Keratinocyte (primary cell): ENCODE measurements at regions not wholly inside any gene's neighbourhood (a gene's known extent, or its start where the extent isn't known, plus 50 kb on each side); places are given as distances from the start of the nearest gene placed in this dataset.

Experiments
- EZH2 ChIP-seq: IDR thresholded peaks from one replicate; pipeline ENCODE4 v1.6.1; 2012; ENCODE audit warnings: inconsistent platforms, mild to moderate bottlenecking, low read length, moderate library complexity
- TF ChIP-seq, protein P1 (sequence below), 3 experiments: IDR thresholded peaks in 1 of 3; conservative IDR thresholded peaks in 1 of 3; optimal IDR thresholded peaks in 1 of 3; 2 replicates in 2 of 3; 3 replicates in 1 of 3; pipeline versions ENCODE3 to v1.5.1; 2011; ENCODE audit warnings: low read length in 3 of 3, mild to moderate bottlenecking in 3 of 3, moderate library complexity in 2 of 3, control low read depth in 1 of 3, inconsistent platforms in 1 of 3; ENCODE audit not compliant: insufficient read depth in 2 of 3; ENCODE audit errors: extremely low read depth in 1 of 3

DNA sequence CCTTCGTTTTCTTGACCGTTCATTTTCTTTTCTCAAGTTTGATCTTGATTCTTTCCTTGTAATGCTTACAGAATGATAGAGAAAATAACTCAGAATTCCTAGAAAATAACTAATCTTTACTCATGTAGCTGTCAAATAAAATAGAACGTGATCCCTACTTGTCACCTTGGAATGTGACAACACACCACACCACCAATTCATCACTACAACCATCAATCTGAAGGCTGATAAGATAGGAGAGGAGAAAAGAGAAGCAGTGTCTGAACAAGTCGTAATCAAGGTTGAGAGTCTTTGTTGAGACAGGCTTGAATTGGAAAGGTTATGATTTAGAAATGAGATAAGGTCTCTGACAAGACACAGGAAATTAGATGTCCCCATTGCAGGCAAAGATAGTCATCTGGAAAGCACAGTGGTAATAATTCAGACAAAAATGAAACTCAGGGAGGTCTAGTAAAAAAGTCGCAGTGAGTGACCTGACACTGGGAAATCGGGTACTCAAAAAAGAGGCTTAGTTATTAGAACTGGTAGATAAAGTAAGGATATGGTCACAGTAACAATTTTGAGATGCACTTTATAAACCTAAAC lies 456.2 kb downstream of the FAT4 start:
- TF ChIP-seq EZH2: no peak
- TF ChIP-seq, protein P1, sequence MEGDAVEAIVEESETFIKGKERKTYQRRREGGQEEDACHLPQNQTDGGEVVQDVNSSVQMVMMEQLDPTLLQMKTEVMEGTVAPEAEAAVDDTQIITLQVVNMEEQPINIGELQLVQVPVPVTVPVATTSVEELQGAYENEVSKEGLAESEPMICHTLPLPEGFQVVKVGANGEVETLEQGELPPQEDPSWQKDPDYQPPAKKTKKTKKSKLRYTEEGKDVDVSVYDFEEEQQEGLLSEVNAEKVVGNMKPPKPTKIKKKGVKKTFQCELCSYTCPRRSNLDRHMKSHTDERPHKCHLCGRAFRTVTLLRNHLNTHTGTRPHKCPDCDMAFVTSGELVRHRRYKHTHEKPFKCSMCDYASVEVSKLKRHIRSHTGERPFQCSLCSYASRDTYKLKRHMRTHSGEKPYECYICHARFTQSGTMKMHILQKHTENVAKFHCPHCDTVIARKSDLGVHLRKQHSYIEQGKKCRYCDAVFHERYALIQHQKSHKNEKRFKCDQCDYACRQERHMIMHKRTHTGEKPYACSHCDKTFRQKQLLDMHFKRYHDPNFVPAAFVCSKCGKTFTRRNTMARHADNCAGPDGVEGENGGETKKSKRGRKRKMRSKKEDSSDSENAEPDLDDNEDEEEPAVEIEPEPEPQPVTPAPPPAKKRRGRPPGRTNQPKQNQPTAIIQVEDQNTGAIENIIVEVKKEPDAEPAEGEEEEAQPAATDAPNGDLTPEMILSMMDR (optimal IDR thresholded peaks at IDR 0.05 in 1 of 3, IDR thresholded peaks at IDR 0.05 in 1 of 3, conservative IDR thresholded peaks at IDR 0.05 in 1 of 3; ENCODE audit: extremely low read depth in 1 of 3, insufficient read depth in 2 of 3, low read length in 3 of 3): no peak
